HG03159 (cell line): ENCODE measurements at regions not wholly inside any gene's neighbourhood (a gene's known extent, or its start where the extent isn't known, plus 50 kb on each side); places are given as distances from the start of the nearest gene placed in this dataset.

Experiments
- ATAC-seq: cut with Tn5 transposase; IDR thresholded peaks from one replicate; pipeline ENCODE4 v1.9.1; 2021; ENCODE audit warnings: mild to moderate bottlenecking, moderate library complexity; ENCODE audit not compliant: unreplicated experiment

GRCh38 chr16:51924744-51925143, 622.2 kb downstream of the TOX3 start:
- no peak for ATAC-seq

GRCh38 chr16:51922476-51922875, 624.5 kb downstream of the TOX3 start:
- no peak for ATAC-seq

GRCh38 chr16:51919736-51920135, 627.2 kb downstream of the TOX3 start:
- ATAC-seq = no peak

GRCh38 chr16:51916814-51917213, 630.1 kb downstream of the TOX3 start:
- ATAC-seq = no peak

- ATAC-seq = no peak
Observed at GRCh38 chr16:51916231-51916630, 630.7 kb downstream of the TOX3 start.

- ATAC-seq = no peak
Observed at GRCh38 chr16:51907680-51908079, 639.3 kb downstream of the TOX3 start.

GRCh38 chr16:51900221-51900780, 646.6 kb downstream of the TOX3 start:
- no peak for ATAC-seq

GRCh38 chr16:51898872-51899271, 648.1 kb downstream of the TOX3 start:
- ATAC-seq = no peak

- no peak for ATAC-seq
Observed at GRCh38 chr16:51896013-51896412, 650.9 kb downstream of the TOX3 start.

GRCh38 chr16:51892293-51893007, 654.5 kb downstream of the TOX3 start:
- no peak for ATAC-seq

GRCh38 chr16:51888534-51888933, 658.4 kb downstream of the TOX3 start:
- no peak for ATAC-seq

- no peak for ATAC-seq
Observed at GRCh38 chr16:51888016-51888415, 658.9 kb downstream of the TOX3 start.

- ATAC-seq = no peak
Observed at GRCh38 chr16:51886456-51886855, 660.5 kb downstream of the TOX3 start.

GRCh38 chr16:51884773-51885172, 662.2 kb downstream of the TOX3 start:
- no peak for ATAC-seq

GRCh38 chr16:51881731-51882130, 665.2 kb downstream of the TOX3 start:
- no peak for ATAC-seq

- ATAC-seq = no peak
Observed at GRCh38 chr16:51880776-51881175, 666.2 kb downstream of the TOX3 start.

- ATAC-seq = no peak
Observed at GRCh38 chr16:51877686-51878085, 669.3 kb downstream of the TOX3 start.

GRCh38 chr16:51876934-51877333, 670.0 kb downstream of the TOX3 start:
- ATAC-seq = no peak

- no peak for ATAC-seq
Observed at GRCh38 chr16:51876601-51876875, 670.4 kb downstream of the TOX3 start.

GRCh38 chr16:51875834-51876600, 670.9 kb downstream of the TOX3 start:
- no peak for ATAC-seq

- no peak for ATAC-seq
Observed at GRCh38 chr16:51872524-51872923, 674.4 kb downstream of the TOX3 start.

GRCh38 chr16:51870296-51870854, 676.6 kb downstream of the TOX3 start:
- ATAC-seq = no peak
